ENCODE measurements at regions not wholly inside any gene's neighbourhood (a gene's known extent, or its start where the extent isn't known, plus 50 kb on each side); places are given as distances from the start of the nearest gene placed in this dataset.

GRCh38 chr17:77434136-77435114 lies 293.7 kb downstream of the SEC14L1 start:
- peak in 2 of 6 experiments; percentile 16 to 38 for DNase-seq

GRCh38 chr17:77435272-77436057 lies 294.7 kb downstream of the SEC14L1 start:
- peak; percentile 43 to 72 (median 53) for DNase-seq

GRCh38 chr17:77436058-77436442 lies 295.3 kb downstream of the SEC14L1 start:
- DNase-seq = no peak

GRCh38 chr17:77436481-77436880 lies 295.7 kb downstream of the SEC14L1 start:
- DNase-seq = no peak

- peak in 4 of 6 experiments; percentile 31 to 41 (median 36) for DNase-seq
These were observed 296.2 kb downstream of the SEC14L1 start for GRCh38 chr17:77437017-77437416.

- no peak for DNase-seq
These were observed 297.0 kb downstream of the SEC14L1 start for GRCh38 chr17:77437747-77438146.

GRCh38 chr17:77438241-77439188 lies 297.7 kb downstream of the SEC14L1 start:
- no peak for DNase-seq

- DNase-seq = peak in 1 of 6 experiments; percentile 21
These were observed 298.6 kb downstream of the SEC14L1 start for GRCh38 chr17:77439189-77440018.

- peak; percentile 21 to 64 (median 42) for DNase-seq
These were observed 299.8 kb downstream of the SEC14L1 start for GRCh38 chr17:77440560-77440981.

GRCh38 chr17:77441130-77441920 lies 300.6 kb downstream of the SEC14L1 start:
- DNase-seq = peak; percentile 71 to 90 (median 80)

- DNase-seq = no peak
These were observed 301.2 kb downstream of the SEC14L1 start for GRCh38 chr17:77441940-77442339.

- DNase-seq = no peak
These were observed 302.4 kb downstream of the SEC14L1 start for GRCh38 chr17:77442976-77443747.

GRCh38 chr17:77443748-77444260 lies 303.0 kb downstream of the SEC14L1 start:
- peak in 1 of 6 experiments; percentile 16 for DNase-seq

- no peak for DNase-seq
These were observed 303.8 kb downstream of the SEC14L1 start for GRCh38 chr17:77444628-77444983.

GRCh38 chr17:77444984-77445759 lies 304.4 kb downstream of the SEC14L1 start:
- DNase-seq = peak; percentile 77 to 94 (median 85)

GRCh38 chr17:77445760-77446532 lies 305.2 kb downstream of the SEC14L1 start:
- peak in 5 of 6 experiments; percentile 37 to 90 (median 73) for DNase-seq

- DNase-seq = no peak
These were observed 306.3 kb downstream of the SEC14L1 start for GRCh38 chr17:77446940-77447634.

All from stimulated activated naive CD4-positive, alpha-beta T cell (primary cell).